SK-N-SH (cell line): ENCODE measurements at regions not wholly inside any gene's neighbourhood (a gene's known extent, or its start where the extent isn't known, plus 50 kb on each side); places are given as distances from the start of the nearest gene placed in this dataset.

Experiments
- CTCF ChIA-PET: fragments of 300-600, 350-600 bp; formaldehyde crosslinking; extraction: SDS; loops from one replicate; lab custom pipeline; 2021; lab: Yijun Ruan, JAX
- POLR2A ChIA-PET: fragments of 350-600 bp; sonication (Branson Sonifier 250); formaldehyde crosslinking; extraction: SDS; loops from one replicate; lab custom pipeline; 2020; ENCODE audit warnings: antibody characterized with exemption, inconsistent platforms; lab: Yijun Ruan, JAX
- DNase-seq: peaks from one replicate; pipeline ENCODE4 v3.0.0; 2012
- H2AFZ ChIP-seq: fragments of 200-600 bp; sonication (generic); 2 replicates; pipeline ENCODE4 v1.8.1; 2016; ENCODE audit warnings: antibody characterized with exemption, mild to moderate bottlenecking, low read depth
- H3F3A ChIP-seq: fragments of 200-600 bp; sonication (generic); replicated peaks from 2 replicates; pipeline ENCODE3; 2016; ENCODE audit warnings: antibody characterized with exemption, mild to moderate bottlenecking; ENCODE audit not compliant: insufficient read depth
- H3K27ac ChIP-seq, 2 experiments: fragments of 200-500 bp in 1 of 2; fragments of 200-600 bp in 1 of 2; sonication (Bioruptor generic) in 1 of 2; sonication (generic), shearing (Covaris generic) in 1 of 2; 2 replicates each; pipeline versions ENCODE4 v1.5.1 to v1.6.1; 2014 to 2016; ENCODE audit warnings: low read depth in 2 of 2, inconsistent platforms in 1 of 2, low read length in 1 of 2, mild to moderate bottlenecking in 1 of 2, mixed read lengths in 1 of 2
- H3K27me3 ChIP-seq: fragments of 200-600 bp; sonication (generic), shearing (Covaris generic); 2 replicates; pipeline ENCODE4 v1.6.1; 2016; ENCODE audit warnings: mixed run types; ENCODE audit not compliant: insufficient read depth
- H3K36me3 ChIP-seq, 2 experiments: fragments of 200-500 bp in 1 of 2; fragments of 200-600 bp in 1 of 2; sonication (Bioruptor generic) in 1 of 2; sonication (generic) in 1 of 2; replicated peaks in 1 of 2; 2 replicates each; pipeline versions ENCODE3 to v1.5.1; 2014 to 2016; ENCODE audit warnings: low read length in 1 of 2, mild to moderate bottlenecking in 1 of 2; ENCODE audit not compliant: insufficient read depth in 2 of 2, control insufficient read depth in 1 of 2
- H3K4me1 ChIP-seq, 2 experiments: fragments of 200-500 bp in 1 of 2; fragments of 200-600 bp in 1 of 2; sonication (Bioruptor generic) in 1 of 2; sonication (generic), shearing (Covaris generic) in 1 of 2; 2 replicates each; pipeline versions ENCODE4 v1.5.1 to v1.6.1; 2014 to 2016; ENCODE audit warnings: low read depth in 1 of 2, low read length in 1 of 2, mixed run types in 1 of 2; ENCODE audit not compliant: insufficient read depth in 2 of 2, control insufficient read depth in 1 of 2
- H3K4me2 ChIP-seq: fragments of 200-600 bp; sonication (generic), shearing (Covaris generic); 2 replicates; pipeline ENCODE4 v1.6.1; 2017; ENCODE audit warnings: mixed run types
- H3K4me3 ChIP-seq, 2 experiments: fragments of 200-500 bp in 1 of 2; fragments of 200-600 bp in 1 of 2; sonication (Bioruptor generic) in 1 of 2; sonication (generic), shearing (Covaris generic) in 1 of 2; 2 replicates each; pipeline versions ENCODE4 v1.5.1 to v1.8.1; 2014 to 2016; ENCODE audit warnings: low read depth in 2 of 2, inconsistent platforms in 1 of 2, low read length in 1 of 2, mild to moderate bottlenecking in 1 of 2, mixed read lengths in 1 of 2, moderate library complexity in 1 of 2
- H3K79me2 ChIP-seq: fragments of 200-600 bp; sonication (generic); 2 replicates; pipeline ENCODE4 v1.8.1; 2017; ENCODE audit warnings: mild to moderate bottlenecking; ENCODE audit not compliant: insufficient read depth
- H3K9ac ChIP-seq: fragments of 200-600 bp; sonication (generic); 2 replicates; pipeline ENCODE4 v1.6.1; 2017; ENCODE audit warnings: mixed run types
- H3K9me2 ChIP-seq: fragments of 200-600 bp; sonication (generic); 2 replicates; pipeline ENCODE4 v1.6.1; 2017; ENCODE audit warnings: mixed run types
- H3K9me3 ChIP-seq: fragments of 200-600 bp; sonication (generic); 2 replicates; pipeline ENCODE4 v1.6.1; 2017; ENCODE audit warnings: mixed run types, mild to moderate bottlenecking, moderate library complexity
- H4K20me1 ChIP-seq: fragments of 200-600 bp; sonication (generic); 2 replicates; pipeline ENCODE4 v1.6.1; 2017; ENCODE audit warnings: mild to moderate bottlenecking, mixed run types; ENCODE audit not compliant: insufficient read depth
- FOXJ3 ChIP-seq: sonication (generic); formaldehyde crosslinking; IDR thresholded peaks from 2 replicates; pipeline ENCODE4 v1.5.1; 2020; ENCODE audit warnings: mild to moderate bottlenecking, missing genetic modification reagents
- FOXM1 ChIP-seq: IDR thresholded peaks from 2 replicates; pipeline ENCODE4 v1.4.0; 2012; ENCODE audit warnings: low read depth, mild to moderate bottlenecking
- GATA2 ChIP-seq: sonication (generic); formaldehyde crosslinking; IDR thresholded peaks from 2 replicates; pipeline ENCODE4 v1.5.0; 2020; ENCODE audit warnings: mild to moderate bottlenecking, missing genetic modification reagents
- JUND ChIP-seq: IDR thresholded peaks from 2 replicates; pipeline ENCODE4 v1.4.0; 2012
- MAX ChIP-seq: IDR thresholded peaks from 2 replicates; pipeline ENCODE4 v1.4.0; 2012; ENCODE audit warnings: low read depth
- MXI1 ChIP-seq: IDR thresholded peaks from 2 replicates; pipeline ENCODE4 v1.6.1; 2012; ENCODE audit warnings: mild to moderate bottlenecking, low read depth, low read length, improper control_type of control experiment
- NRF1 ChIP-seq: IDR thresholded peaks from 2 replicates; pipeline ENCODE4 v1.6.1; 2012; ENCODE audit warnings: low read depth, mild to moderate bottlenecking, low read length
- POLR2AphosphoS5 ChIP-seq: IDR thresholded peaks from 2 replicates; pipeline ENCODE4 v1.6.1; 2012; ENCODE audit warnings: low read depth, low read length
- RXRA ChIP-seq: IDR thresholded peaks from 2 replicates; pipeline ENCODE4 v1.4.0; 2012; ENCODE audit warnings: low read depth, mild to moderate bottlenecking, borderline replicate concordance
- SMC3 ChIP-seq: IDR thresholded peaks from 2 replicates; pipeline ENCODE4 v1.6.1; 2012; ENCODE audit warnings: low read depth, low read length, improper control_type of control experiment
- TAF1 ChIP-seq: IDR thresholded peaks from 2 replicates; pipeline ENCODE4 v1.6.1; 2012; ENCODE audit warnings: low read depth, mild to moderate bottlenecking, low read length, moderate library complexity, borderline replicate concordance
- TEAD4 ChIP-seq: IDR thresholded peaks from 2 replicates; pipeline ENCODE4 v1.4.0; 2012; ENCODE audit warnings: mild to moderate bottlenecking, borderline replicate concordance; ENCODE audit not compliant: insufficient read depth
- YY1 ChIP-seq: IDR thresholded peaks from 2 replicates; pipeline ENCODE4 v1.4.0; 2012; ENCODE audit warnings: low read depth, mild to moderate bottlenecking
- ZBTB33 ChIP-seq: IDR thresholded peaks from 2 replicates; pipeline ENCODE4 v1.4.0; 2012; ENCODE audit warnings: low read depth, borderline replicate concordance
- WGBS: methylation state at CpG from one replicate; pipeline ENCODE4 v1.1.6; 2017; ENCODE audit warnings: low lambda C conversion rate; 5-methylcytosine and 5-hydroxymethylcytosine counted together
- TF ChIP-seq, protein P1 (sequence below): IDR thresholded peaks from 2 replicates; pipeline ENCODE4 v1.6.1; 2012; ENCODE audit warnings: mild to moderate bottlenecking, low read depth, low read length, moderate library complexity
- TF ChIP-seq, protein P2 (sequence below): fragments of 150-350 bp; IDR thresholded peaks from 2 replicates; pipeline ENCODE4 v1.6.1; 2016; ENCODE audit warnings: mild to moderate bottlenecking, low read depth, low read length

GRCh38 chr6:155638200-155638599 is 182.6 kb upstream of the NOX3 start:
- Histone ChIP-seq H3K9ac (no peak overlapping the region), H3K4me3 (no peak overlapping the region), H3K4me2 (no peak overlapping the region), H3K36me3 (no peaks in the 10 kb centered on the region), H2AFZ (no peak overlapping the region), H4K20me1 (no peaks in the 10 kb centered on the region), H3F3A (no peaks in the 10 kb centered on the region), H3K27ac (no peak overlapping the region), H3K27me3 (no peaks in the 10 kb centered on the region), H3K79me2 (no peaks in the 10 kb centered on the region), H3K9me2 (no peaks in the 10 kb centered on the region), H3K9me3 (peaks cover 4% of the 10 kb centered on the region; the same call in 1 of the 2 replicates), H3K4me1 (no peaks in the 10 kb centered on the region)
- no peak for TF ChIP-seq SMC3
- no peak for TF ChIP-seq YY1
- no peak for TF ChIP-seq RXRA
- TF ChIP-seq JUND, result no peak
- no peak for TF ChIP-seq ZBTB33
- no peak for TF ChIP-seq GATA2
- TF ChIP-seq, protein P1, sequence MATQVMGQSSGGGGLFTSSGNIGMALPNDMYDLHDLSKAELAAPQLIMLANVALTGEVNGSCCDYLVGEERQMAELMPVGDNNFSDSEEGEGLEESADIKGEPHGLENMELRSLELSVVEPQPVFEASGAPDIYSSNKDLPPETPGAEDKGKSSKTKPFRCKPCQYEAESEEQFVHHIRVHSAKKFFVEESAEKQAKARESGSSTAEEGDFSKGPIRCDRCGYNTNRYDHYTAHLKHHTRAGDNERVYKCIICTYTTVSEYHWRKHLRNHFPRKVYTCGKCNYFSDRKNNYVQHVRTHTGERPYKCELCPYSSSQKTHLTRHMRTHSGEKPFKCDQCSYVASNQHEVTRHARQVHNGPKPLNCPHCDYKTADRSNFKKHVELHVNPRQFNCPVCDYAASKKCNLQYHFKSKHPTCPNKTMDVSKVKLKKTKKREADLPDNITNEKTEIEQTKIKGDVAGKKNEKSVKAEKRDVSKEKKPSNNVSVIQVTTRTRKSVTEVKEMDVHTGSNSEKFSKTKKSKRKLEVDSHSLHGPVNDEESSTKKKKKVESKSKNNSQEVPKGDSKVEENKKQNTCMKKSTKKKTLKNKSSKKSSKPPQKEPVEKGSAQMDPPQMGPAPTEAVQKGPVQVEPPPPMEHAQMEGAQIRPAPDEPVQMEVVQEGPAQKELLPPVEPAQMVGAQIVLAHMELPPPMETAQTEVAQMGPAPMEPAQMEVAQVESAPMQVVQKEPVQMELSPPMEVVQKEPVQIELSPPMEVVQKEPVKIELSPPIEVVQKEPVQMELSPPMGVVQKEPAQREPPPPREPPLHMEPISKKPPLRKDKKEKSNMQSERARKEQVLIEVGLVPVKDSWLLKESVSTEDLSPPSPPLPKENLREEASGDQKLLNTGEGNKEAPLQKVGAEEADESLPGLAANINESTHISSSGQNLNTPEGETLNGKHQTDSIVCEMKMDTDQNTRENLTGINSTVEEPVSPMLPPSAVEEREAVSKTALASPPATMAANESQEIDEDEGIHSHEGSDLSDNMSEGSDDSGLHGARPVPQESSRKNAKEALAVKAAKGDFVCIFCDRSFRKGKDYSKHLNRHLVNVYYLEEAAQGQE, result no peak
- TF ChIP-seq FOXM1, result no peak
- no peak for TF ChIP-seq MAX
- TF ChIP-seq TAF1, result no peak
- no peak for TF ChIP-seq MXI1
- TF ChIP-seq, protein P2, sequence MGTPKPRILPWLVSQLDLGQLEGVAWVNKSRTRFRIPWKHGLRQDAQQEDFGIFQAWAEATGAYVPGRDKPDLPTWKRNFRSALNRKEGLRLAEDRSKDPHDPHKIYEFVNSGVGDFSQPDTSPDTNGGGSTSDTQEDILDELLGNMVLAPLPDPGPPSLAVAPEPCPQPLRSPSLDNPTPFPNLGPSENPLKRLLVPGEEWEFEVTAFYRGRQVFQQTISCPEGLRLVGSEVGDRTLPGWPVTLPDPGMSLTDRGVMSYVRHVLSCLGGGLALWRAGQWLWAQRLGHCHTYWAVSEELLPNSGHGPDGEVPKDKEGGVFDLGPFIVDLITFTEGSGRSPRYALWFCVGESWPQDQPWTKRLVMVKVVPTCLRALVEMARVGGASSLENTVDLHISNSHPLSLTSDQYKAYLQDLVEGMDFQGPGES, result no peak
- no peak for TF ChIP-seq TEAD4
- no peak for TF ChIP-seq POLR2AphosphoS5
- TF ChIP-seq FOXJ3 (CRISPR knock-in tag), result no peak
- no peak for TF ChIP-seq NRF1
- DNase-seq, result no peak
- ChIA-PET CTCF (no interaction called here), POLR2A (no interaction called here)
- WGBS, result 43% methylated on average over 1 of the region's 1 CpG
